NB4 (cell line): ENCODE measurements at regions not wholly inside any gene's neighbourhood (a gene's known extent, or its start where the extent isn't known, plus 50 kb on each side); places are given as distances from the start of the nearest gene placed in this dataset.

Experiments used
- DNase-seq: peaks from one replicate; pipeline ENCODE4 v3.0.0; 2010; ENCODE audit warnings: low read depth
- H3K4me3 ChIP-seq: one replicate; pipeline ENCODE4 v1.5.1; 2011; ENCODE audit warnings: mild to moderate bottlenecking, low read depth, low read length, moderate library complexity
- CTCF ChIP-seq: IDR thresholded peaks from one replicate; pipeline ENCODE4 v1.5.1; 2012; ENCODE audit warnings: low read depth, low read length
- MAX ChIP-seq: IDR thresholded peaks from 2 replicates; pipeline ENCODE4 v1.6.1; 2011; ENCODE audit warnings: low read depth, low read length
- MYC ChIP-seq: IDR thresholded peaks from 2 replicates; pipeline ENCODE4 v1.6.1; 2011; ENCODE audit warnings: low read depth, low read length
- POLR2A ChIP-seq: IDR thresholded peaks from 2 replicates; pipeline ENCODE4 v1.6.1; 2011; ENCODE audit warnings: mild to moderate bottlenecking; ENCODE audit not compliant: insufficient read length; ENCODE audit errors: extremely low read depth

- no peak overlapping the region for H3K4me3 ChIP-seq
- no peak for DNase-seq
- TF ChIP-seq POLR2A (no peak), MYC (no peak), MAX (no peak)
These were observed 590.0 kb upstream of the ADAMTS9 start for GRCh38 chr3:65277798-65278197.

- H3K4me3 ChIP-seq, result no peak overlapping the region
- TF ChIP-seq MAX, result no peak
- no peak for TF ChIP-seq POLR2A
- no peak for TF ChIP-seq MYC
- no peak for TF ChIP-seq CTCF
- no peak for DNase-seq
These were observed 588.8 kb upstream of the ADAMTS9 start for GRCh38 chr3:65276551-65276950.

GRCh38 chr3:65268426-65268825 lies 580.6 kb upstream of the ADAMTS9 start:
- H3K4me3 ChIP-seq, result no peak overlapping the region
- no peak for TF ChIP-seq POLR2A
- TF ChIP-seq CTCF, result no peak
- no peak for TF ChIP-seq MYC
- no peak for TF ChIP-seq MAX
- no peak for DNase-seq

GRCh38 chr3:65265942-65266590 lies 578.3 kb upstream of the ADAMTS9 start:
- no peak for DNase-seq
- H3K4me3 ChIP-seq, result no peak overlapping the region
- no peak for TF ChIP-seq MAX
- TF ChIP-seq CTCF, result no peak
- no peak for TF ChIP-seq MYC
- no peak for TF ChIP-seq POLR2A

GRCh38 chr3:65265511-65265910 lies 577.7 kb upstream of the ADAMTS9 start:
- no peak overlapping the region for H3K4me3 ChIP-seq
- TF ChIP-seq CTCF (no peak), POLR2A (no peak), MYC (no peak), MAX (no peak)
- no peak for DNase-seq

- H3K4me3 ChIP-seq, result no peak overlapping the region
- DNase-seq, result no peak
- no peak for TF ChIP-seq MAX
- no peak for TF ChIP-seq CTCF
- TF ChIP-seq MYC, result no peak
- TF ChIP-seq POLR2A, result no peak
These were observed 574.7 kb upstream of the ADAMTS9 start for GRCh38 chr3:65262548-65262947.
